ENCODE measurements at regions not wholly inside any gene's neighbourhood (a gene's known extent, or its start where the extent isn't known, plus 50 kb on each side); places are given as distances from the start of the nearest gene placed in this dataset.
A peak's percentile ranks its signal among the peaks of the same experiment; 100 is the strongest.

DNA sequence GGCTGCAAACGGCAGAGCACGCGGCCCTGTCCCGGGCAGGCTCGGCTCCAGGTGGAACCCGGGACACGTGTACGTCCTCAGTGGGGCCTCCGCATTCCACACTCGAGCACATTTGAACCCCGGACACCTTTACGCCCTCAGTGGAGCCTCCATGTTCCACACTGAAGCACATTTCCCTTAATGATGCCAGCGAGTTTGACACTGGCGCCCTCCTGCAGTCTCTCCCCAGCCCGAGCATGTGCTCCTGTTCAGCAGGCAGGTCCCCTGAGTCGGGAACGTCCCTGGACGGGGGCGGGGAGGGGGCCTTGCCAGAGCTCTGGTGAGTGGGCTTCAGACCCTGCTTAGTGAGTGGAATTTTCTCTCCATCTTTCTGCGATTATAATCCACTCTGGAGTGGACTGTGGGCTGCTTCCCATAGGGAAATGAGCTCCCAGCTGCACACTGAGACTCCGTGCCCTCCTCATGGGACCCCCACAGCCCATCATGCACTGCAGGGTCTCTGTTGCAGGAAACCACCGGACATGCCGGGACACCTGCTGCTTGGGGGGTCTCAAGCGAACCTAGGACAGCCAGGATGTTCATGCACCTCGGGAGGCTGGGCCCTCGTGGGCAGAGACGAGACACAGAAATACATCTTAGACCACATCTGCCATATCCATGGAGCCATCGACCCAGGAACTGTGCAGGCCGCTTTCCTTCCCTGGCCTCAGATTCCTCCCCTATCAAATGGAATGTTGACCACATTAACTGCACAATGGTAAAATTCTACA lies 70.3 kb upstream of the SNTG2 start:
- no peak overlapping the region for H4K8ac ChIP-seq (replicated peaks; ENCODE audit: insufficient read length, low read depth, low read length)
- H3K79me2 ChIP-seq (ENCODE audit: insufficient read depth, low read length) = no peaks in the 10 kb centered on the region
- H3K23me2 ChIP-seq (ENCODE audit: insufficient read length, low read depth, low read length, poor library complexity, severe bottlenecking) = no peaks in the 10 kb centered on the region
- H2AK5ac ChIP-seq (ENCODE audit: insufficient read length, low read length) = no peak overlapping the region
- H4K5ac ChIP-seq (ENCODE audit: insufficient read length, low read depth, low read length) = no peak overlapping the region
- Mint-ChIP-seq H3K9me3 (peaks cover 5 to 10% of the 10 kb centered on the region in 2 experiments), H3K36me3 (ENCODE audit: insufficient read depth in 1 of 3, low read depth in 3 of 3) (peaks cover 0 to 7% (median 3%) of the 10 kb centered on the region in 3 experiments; a peak in 2 of 7 replicates), H3K27ac (no peak overlapping the region), H3K27me3 (ENCODE audit: low read depth) (peaks cover 58% of the 10 kb centered on the region), H3K4me3 (no peak overlapping the region), H3K4me1 (peaks cover 32 to 36% of the 10 kb centered on the region in 2 experiments)
- no peak overlapping the region for H3K9ac ChIP-seq (ENCODE audit: extremely low read depth, insufficient read length, low read length)
- H2AFZ ChIP-seq (ENCODE audit: low read length) = no peak overlapping the region
- no peak overlapping the region for H3K18ac ChIP-seq (ENCODE audit: insufficient read length, low read depth, low read length)
- H2BK20ac ChIP-seq (ENCODE audit: low read depth, low read length, poor library complexity, severe bottlenecking) = no peak overlapping the region
- TF ChIP-seq CTCF (conservative IDR thresholded peaks at IDR 0.05) = no peak
- H3K14ac ChIP-seq (ENCODE audit: insufficient read depth, low read length) = no peak overlapping the region
- no peaks in the 10 kb centered on the region for H3K9me3 ChIP-seq (ENCODE audit: control insufficient read depth, low read depth, low read length)
- no peak overlapping the region for H4K91ac ChIP-seq (ENCODE audit: insufficient read length, low read depth, low read length)
- no peak overlapping the region for H3T11ph ChIP-seq (ENCODE audit: low read length)
- H3K4ac ChIP-seq (ENCODE audit: low read depth, low read length) = no peak overlapping the region
- peaks cover 3% of the 10 kb centered on the region; the same call in 1 of the 2 replicates for H3K4me1 ChIP-seq (ENCODE audit: insufficient read depth, low read length)
- H4K20me1 ChIP-seq (ENCODE audit: control insufficient read depth, insufficient read depth, insufficient read length) = no peaks in the 10 kb centered on the region
- no peak overlapping the region for H3K27ac ChIP-seq (ENCODE audit: insufficient read length, low read depth, low read length)
- H3K56ac ChIP-seq (ENCODE audit: insufficient read length, low read depth, low read length) = no peak overlapping the region
- H2BK120ac ChIP-seq (ENCODE audit: low read depth, low read length, poor library complexity, severe bottlenecking) = no peak overlapping the region
- no peak overlapping the region for H3K4me2 ChIP-seq (ENCODE audit: insufficient read depth, insufficient read length, low read length)
- H3K23ac ChIP-seq (ENCODE audit: insufficient read length, low read depth, low read length) = no peak overlapping the region
- no peak overlapping the region for H2BK12ac ChIP-seq (ENCODE audit: insufficient read length, low read depth, low read length)
- H3K79me1 ChIP-seq (ENCODE audit: insufficient read depth, low read depth, low read length, poor library complexity, severe bottlenecking) = no peaks in the 10 kb centered on the region
- WGBS (ENCODE audit: extremely low coverage, insufficient read length, low lambda C conversion rate) = no CpG with 5 or more reads among the region's 29 CpGs
- 0 out of 2 replicates have a peak, but pooled peaks cover 2% of the 10 kb centered on the region for H3K27me3 ChIP-seq (ENCODE audit: insufficient read depth, low read length)
- H2BK5ac ChIP-seq (ENCODE audit: insufficient read length, low read length) = no peak overlapping the region
- peak; percentile 23 for DNase-seq
- H2BK15ac ChIP-seq (ENCODE audit: low read depth, low read length) = no peak overlapping the region

Data from H9 (cell line).